HG03457 (cell line): ENCODE measurements at regions not wholly inside any gene's neighbourhood (a gene's known extent, or its start where the extent isn't known, plus 50 kb on each side); places are given as distances from the start of the nearest gene placed in this dataset.
"Not testable (repeated sequence)": the region's sequence is repeated elsewhere in the genome, so short reads cannot be mapped to it uniquely, and the experiment has no call there.

Experiments
- ATAC-seq: cut with Tn5 transposase; IDR thresholded peaks from one replicate; pipeline ENCODE4 v1.9.1; 2021; ENCODE audit warnings: moderate number of reproducible peaks; ENCODE audit not compliant: unreplicated experiment

GRCh38 chr1:95582191-95582590 lies 348.2 kb downstream of the RWDD3 start:
- ATAC-seq = no peak

- no peak for ATAC-seq
Observed at GRCh38 chr1:95582746-95583145, 348.7 kb downstream of the RWDD3 start.

- no peak for ATAC-seq
Observed at GRCh38 chr1:95583661-95584210, 349.7 kb downstream of the RWDD3 start.

GRCh38 chr1:95584315-95584714 lies 350.3 kb downstream of the RWDD3 start:
- ATAC-seq = no peak

- no peak for ATAC-seq
Observed at GRCh38 chr1:95604771-95605170, 370.8 kb downstream of the RWDD3 start.

GRCh38 chr1:95614197-95614596 lies 380.2 kb downstream of the RWDD3 start:
- no peak for ATAC-seq

- no peak for ATAC-seq
Observed at GRCh38 chr1:95615421-95615820, 381.4 kb downstream of the RWDD3 start.

- no peak for ATAC-seq
Observed at GRCh38 chr1:95620076-95620475, 386.1 kb downstream of the RWDD3 start.

GRCh38 chr1:95622609-95623008 lies 388.6 kb downstream of the RWDD3 start:
- no peak for ATAC-seq

- no peak for ATAC-seq
Observed at GRCh38 chr1:95625224-95625623, 391.2 kb downstream of the RWDD3 start.

- ATAC-seq = no peak
Observed at GRCh38 chr1:95627244-95627643, 393.2 kb downstream of the RWDD3 start.

- no peak for ATAC-seq
Observed at GRCh38 chr1:95631695-95632094, 397.7 kb downstream of the RWDD3 start.

GRCh38 chr1:95635811-95636210 lies 401.8 kb downstream of the RWDD3 start:
- no peak for ATAC-seq

- no peak for ATAC-seq
Observed at GRCh38 chr1:95636897-95637296, 402.9 kb downstream of the RWDD3 start.

GRCh38 chr1:95640746-95641145 lies 406.7 kb downstream of the RWDD3 start:
- no peak for ATAC-seq

- no peak for ATAC-seq
Observed at GRCh38 chr1:95641386-95641785, 407.4 kb downstream of the RWDD3 start.

- ATAC-seq = no peak
Observed at GRCh38 chr1:95642035-95642434, 408.0 kb downstream of the RWDD3 start.

GRCh38 chr1:95643071-95643470 lies 409.1 kb downstream of the RWDD3 start:
- no peak for ATAC-seq

- ATAC-seq = not testable (repeated sequence)
Observed at GRCh38 chr1:95645126-95645525, 411.1 kb downstream of the RWDD3 start.

GRCh38 chr1:95650631-95651030 lies 416.6 kb downstream of the RWDD3 start:
- ATAC-seq = no peak

- no peak for ATAC-seq
Observed at GRCh38 chr1:95652423-95652965, 418.5 kb downstream of the RWDD3 start.

GRCh38 chr1:95653618-95654017 lies 419.6 kb downstream of the RWDD3 start:
- no peak for ATAC-seq

GRCh38 chr1:95655321-95656020 lies 421.5 kb downstream of the RWDD3 start:
- ATAC-seq = no peak
